Suprapubic skin (tissue), 3 donors: ENCODE measurements at regions not wholly inside any gene's neighbourhood (a gene's known extent, or its start where the extent isn't known, plus 50 kb on each side); places are given as distances from the start of the nearest gene placed in this dataset.

Source experiments
- POLR2A ChIP-seq, 2 donors: fragments of 450-650 bp; IDR thresholded peaks; one replicate each; pipeline ENCODE4 v1.6.1; 2017; ENCODE audit warnings: antibody characterized with exemption in 2 of 2, mild to moderate bottlenecking in 2 of 2, moderate library complexity in 2 of 2
- TF ChIP-seq, protein P1 (sequence below), 2 donors: fragments of 200-600 bp in 1 of 2; fragments of 450-650 bp in 1 of 2; sonication (generic) in 1 of 2; IDR thresholded peaks; one replicate each; pipeline ENCODE4 v1.5.1; 2016 to 2019; ENCODE audit warnings: antibody characterized with exemption in 2 of 2, mild to moderate bottlenecking in 1 of 2, moderate library complexity in 1 of 2

DNA sequence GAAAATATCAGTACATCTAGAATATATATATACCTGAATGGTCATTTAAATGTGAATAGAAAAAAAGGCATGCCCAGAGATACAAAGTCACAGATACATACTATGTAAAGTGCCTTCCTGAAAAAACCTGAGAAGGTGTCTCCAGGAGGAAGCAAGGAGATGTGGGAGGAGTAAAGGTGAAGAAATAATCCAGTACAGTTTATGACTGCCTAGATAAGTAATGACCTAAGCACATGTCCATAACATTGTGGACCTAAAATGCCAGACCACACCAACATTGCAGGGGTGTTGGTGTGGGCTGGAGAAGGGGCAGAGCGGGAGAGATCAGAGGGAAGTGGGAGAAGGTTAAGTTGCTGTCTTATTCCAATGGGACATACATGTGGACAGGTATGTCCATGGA, 226.9 kb downstream of the ZNF621 start:
- no peak for TF ChIP-seq POLR2A (IDR thresholded peaks at IDR 0.05)
- TF ChIP-seq, protein P1, sequence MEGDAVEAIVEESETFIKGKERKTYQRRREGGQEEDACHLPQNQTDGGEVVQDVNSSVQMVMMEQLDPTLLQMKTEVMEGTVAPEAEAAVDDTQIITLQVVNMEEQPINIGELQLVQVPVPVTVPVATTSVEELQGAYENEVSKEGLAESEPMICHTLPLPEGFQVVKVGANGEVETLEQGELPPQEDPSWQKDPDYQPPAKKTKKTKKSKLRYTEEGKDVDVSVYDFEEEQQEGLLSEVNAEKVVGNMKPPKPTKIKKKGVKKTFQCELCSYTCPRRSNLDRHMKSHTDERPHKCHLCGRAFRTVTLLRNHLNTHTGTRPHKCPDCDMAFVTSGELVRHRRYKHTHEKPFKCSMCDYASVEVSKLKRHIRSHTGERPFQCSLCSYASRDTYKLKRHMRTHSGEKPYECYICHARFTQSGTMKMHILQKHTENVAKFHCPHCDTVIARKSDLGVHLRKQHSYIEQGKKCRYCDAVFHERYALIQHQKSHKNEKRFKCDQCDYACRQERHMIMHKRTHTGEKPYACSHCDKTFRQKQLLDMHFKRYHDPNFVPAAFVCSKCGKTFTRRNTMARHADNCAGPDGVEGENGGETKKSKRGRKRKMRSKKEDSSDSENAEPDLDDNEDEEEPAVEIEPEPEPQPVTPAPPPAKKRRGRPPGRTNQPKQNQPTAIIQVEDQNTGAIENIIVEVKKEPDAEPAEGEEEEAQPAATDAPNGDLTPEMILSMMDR (IDR thresholded peaks at IDR 0.05): no peak
